Heart left ventricle (tissue), 13 donors: ENCODE measurements at regions not wholly inside any gene's neighbourhood (a gene's known extent, or its start where the extent isn't known, plus 50 kb on each side); places are given as distances from the start of the nearest gene placed in this dataset.

Experiments used
- POLR2A ChIP-seq, 2 donors: fragments of 450-650 bp; IDR thresholded peaks; one replicate each; pipeline ENCODE4 v1.6.1; 2017; ENCODE audit warnings: antibody characterized with exemption in 2 of 2, mild to moderate bottlenecking in 2 of 2, moderate library complexity in 2 of 2
- TF ChIP-seq, protein P1 (sequence below), 12 donors: fragments of 200-600 bp; sonication (generic) in 4 of 12; IDR thresholded peaks; one replicate each; pipeline versions ENCODE4 v1.5.0 to v1.8.0; 2018 to 2022; ENCODE audit warnings: antibody characterized with exemption in 12 of 12, mild to moderate bottlenecking in 5 of 12
- donor health status: ischemic (EF 13 %, LVEDD 7.1; RV severe dilation, severe dysfunction).
- donor health status: DM: no; HTN: yes; CAD: no.
- donor health status: DM: no; HTN: no; CAD: no.
- donor health status: ischemic (EF 25% LVEDD 6.9; RV normal size, moderate dysfunction).
- donor health status: ischemic (EF 25% LVEDD 5.7; RV mildly dilated, moderate dysfunction).
- donor health status: ischemic (EF 35%, LVEDD 5.7; RV mildly dilated, moderate dysfunction).
- donor health status: nonischemic (EF 11% LVEDD 7.7; RV severe dilation, severe dysfunction).
- donor health status: DM: yes; HTN: yes; CAD: no.
- donor health status: PGD.
- donor health status: ischemic (EF 29% LVEDD 5.4; RV normal size, mild dysfunction).
- donor health status: nonischemic (EF 23%, LVEDD 6.1; RV moderate dilation, normal function).

DNA sequence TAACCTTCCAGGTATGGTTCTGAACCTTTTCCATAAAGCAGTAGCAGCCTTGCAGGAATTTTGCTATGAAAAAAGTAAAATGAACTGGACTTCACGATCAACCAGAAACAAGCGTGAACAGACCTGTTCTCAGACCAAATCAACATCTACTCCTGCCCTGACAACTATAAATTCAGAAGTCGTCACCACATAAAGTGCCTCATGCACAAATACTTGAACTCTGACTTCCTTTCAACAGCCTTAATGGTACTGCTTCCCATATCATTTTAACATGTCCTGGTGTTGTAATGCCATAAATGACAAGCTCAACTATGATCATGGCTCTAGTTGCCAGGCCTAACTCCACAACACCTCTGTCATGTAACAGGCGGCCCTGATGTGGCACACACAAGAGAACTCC, 262.4 kb downstream of the MTX2 start:
- TF ChIP-seq, protein P1, sequence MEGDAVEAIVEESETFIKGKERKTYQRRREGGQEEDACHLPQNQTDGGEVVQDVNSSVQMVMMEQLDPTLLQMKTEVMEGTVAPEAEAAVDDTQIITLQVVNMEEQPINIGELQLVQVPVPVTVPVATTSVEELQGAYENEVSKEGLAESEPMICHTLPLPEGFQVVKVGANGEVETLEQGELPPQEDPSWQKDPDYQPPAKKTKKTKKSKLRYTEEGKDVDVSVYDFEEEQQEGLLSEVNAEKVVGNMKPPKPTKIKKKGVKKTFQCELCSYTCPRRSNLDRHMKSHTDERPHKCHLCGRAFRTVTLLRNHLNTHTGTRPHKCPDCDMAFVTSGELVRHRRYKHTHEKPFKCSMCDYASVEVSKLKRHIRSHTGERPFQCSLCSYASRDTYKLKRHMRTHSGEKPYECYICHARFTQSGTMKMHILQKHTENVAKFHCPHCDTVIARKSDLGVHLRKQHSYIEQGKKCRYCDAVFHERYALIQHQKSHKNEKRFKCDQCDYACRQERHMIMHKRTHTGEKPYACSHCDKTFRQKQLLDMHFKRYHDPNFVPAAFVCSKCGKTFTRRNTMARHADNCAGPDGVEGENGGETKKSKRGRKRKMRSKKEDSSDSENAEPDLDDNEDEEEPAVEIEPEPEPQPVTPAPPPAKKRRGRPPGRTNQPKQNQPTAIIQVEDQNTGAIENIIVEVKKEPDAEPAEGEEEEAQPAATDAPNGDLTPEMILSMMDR (IDR thresholded peaks at IDR 0.05), result no peak
- no peak for TF ChIP-seq POLR2A (IDR thresholded peaks at IDR 0.05)
